ENCODE measurements at regions not wholly inside any gene's neighbourhood (a gene's known extent, or its start where the extent isn't known, plus 50 kb on each side); places are given as distances from the start of the nearest gene placed in this dataset.

DNA sequence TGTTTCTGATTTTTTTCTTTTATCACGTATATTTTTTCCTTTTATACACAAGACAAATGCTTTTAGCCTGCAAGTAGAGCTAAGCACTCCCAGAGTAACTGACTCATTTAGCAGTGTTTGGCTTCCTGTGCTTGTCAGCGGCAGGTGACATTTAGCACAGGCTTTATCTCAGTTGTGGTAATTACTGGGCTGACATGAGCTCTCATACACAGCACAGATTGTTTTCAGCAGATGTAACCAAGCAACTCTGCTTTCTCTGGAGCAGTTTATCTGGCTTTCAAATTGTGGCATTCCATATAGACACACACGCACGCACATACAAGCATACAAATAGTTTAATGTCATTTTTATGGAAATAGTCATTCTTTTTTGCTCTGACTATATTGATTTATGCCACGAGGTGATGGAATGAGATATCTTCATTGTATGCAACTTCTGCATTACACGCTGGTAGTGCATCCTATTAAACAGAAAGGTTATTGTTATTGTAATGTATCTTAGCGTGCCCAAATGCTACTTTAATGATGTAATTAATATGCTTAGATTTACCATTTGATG lies 379.0 kb upstream of the GRAMD2B start:
- TF ChIP-seq POLR2A (IDR thresholded peaks at IDR 0.05; ENCODE audit: low read depth, low read length) (no peak), POLR2AphosphoS5 (IDR thresholded peaks at IDR 0.05; ENCODE audit: low read depth, low read length) (no peak)

Data from GM12892 (cell line).